H1 (cell line): ENCODE measurements at regions not wholly inside any gene's neighbourhood (a gene's known extent, or its start where the extent isn't known, plus 50 kb on each side); places are given as distances from the start of the nearest gene placed in this dataset.

Source experiments
- CHD7 ChIP-seq: fragments of 300-600 bp; sonication (generic); IDR thresholded peaks from 2 replicates; pipeline ENCODE4 v1.7.1; 2012; ENCODE audit warnings: low read length, moderate library complexity, mild to moderate bottlenecking, inconsistent platforms; ENCODE audit not compliant: insufficient replicate concordance

- TF ChIP-seq CHD7: no peak
- TF ChIP-seq, all 59 proteins: peak for 0
Observed at GRCh38 chr18:55089610-55090009, 130.3 kb upstream of the CCDC68 start (continued).
